Stomach smooth muscle (tissue), 2 donors: ENCODE measurements at regions not wholly inside any gene's neighbourhood (a gene's known extent, or its start where the extent isn't known, plus 50 kb on each side); places are given as distances from the start of the nearest gene placed in this dataset.

ENCODE experiments used
- H3K27ac ChIP-seq: one replicate; pipeline ENCODE4 v1.7.0; 2013; ENCODE audit warnings: mild to moderate bottlenecking, low read length, inconsistent platforms
- H3K27me3 ChIP-seq, 2 donors: one replicate each; pipeline ENCODE4 v1.7.0; 2013; ENCODE audit warnings: low read length in 2 of 2; ENCODE audit not compliant: insufficient read depth in 2 of 2, control insufficient read depth in 1 of 2
- H3K36me3 ChIP-seq, 2 donors: one replicate each; pipeline ENCODE4 v1.7.0; 2013; ENCODE audit warnings: low read length in 2 of 2; ENCODE audit not compliant: control insufficient read depth in 2 of 2, insufficient read depth in 2 of 2
- H3K4me1 ChIP-seq: one replicate; pipeline ENCODE4 v1.7.0; 2013; ENCODE audit warnings: low read length; ENCODE audit not compliant: control insufficient read depth, insufficient read depth
- H3K4me3 ChIP-seq, 2 donors: one replicate each; pipeline ENCODE4 v1.7.0; 2013; ENCODE audit warnings: low read length in 2 of 2
- H3K9ac ChIP-seq, 2 donors: one replicate each; pipeline ENCODE4 v1.7.0; 2013; ENCODE audit warnings: low read length in 2 of 2, mild to moderate bottlenecking in 1 of 2
- H3K9me3 ChIP-seq, 2 donors: one replicate each; pipeline ENCODE4 v1.7.0; 2013; ENCODE audit warnings: low read length in 2 of 2; ENCODE audit not compliant: control insufficient read depth in 2 of 2
- donor health status: healthy.
- donor health status: Pancreatic carcinoma.

DNA sequence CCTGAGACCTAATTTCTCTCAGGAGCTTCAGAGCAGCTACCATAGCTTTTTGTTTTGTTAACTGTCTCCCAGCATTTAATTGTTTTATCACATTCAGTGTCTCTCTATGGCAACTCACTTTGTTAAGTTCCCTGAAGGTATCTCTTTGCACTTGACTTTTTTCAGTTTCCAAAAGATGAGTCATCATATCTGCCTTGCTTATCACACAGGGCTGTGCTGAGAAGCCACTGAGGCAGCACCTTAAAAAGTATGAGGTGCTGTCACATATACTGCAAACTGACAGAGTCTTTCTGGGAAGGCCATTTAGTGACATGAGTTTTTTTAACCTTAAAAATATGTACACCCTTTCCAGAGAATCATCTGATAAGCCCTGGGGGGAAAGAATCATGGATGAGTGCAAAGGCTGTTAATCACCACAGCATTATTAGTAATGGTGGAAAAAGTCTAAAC, 56.8 kb downstream of the PPP1R3C start:
- Histone ChIP-seq H3K9ac (no peak overlapping the region), H3K27ac (peak overlapping the region; percentile 46), H3K4me3 (no peak overlapping the region), H3K27me3 (no peaks in the 10 kb centered on the region), H3K9me3 (no peaks in the 10 kb centered on the region), H3K36me3 (no peaks in the 10 kb centered on the region), H3K4me1 (peaks cover 25% of the 10 kb centered on the region)

DNA sequence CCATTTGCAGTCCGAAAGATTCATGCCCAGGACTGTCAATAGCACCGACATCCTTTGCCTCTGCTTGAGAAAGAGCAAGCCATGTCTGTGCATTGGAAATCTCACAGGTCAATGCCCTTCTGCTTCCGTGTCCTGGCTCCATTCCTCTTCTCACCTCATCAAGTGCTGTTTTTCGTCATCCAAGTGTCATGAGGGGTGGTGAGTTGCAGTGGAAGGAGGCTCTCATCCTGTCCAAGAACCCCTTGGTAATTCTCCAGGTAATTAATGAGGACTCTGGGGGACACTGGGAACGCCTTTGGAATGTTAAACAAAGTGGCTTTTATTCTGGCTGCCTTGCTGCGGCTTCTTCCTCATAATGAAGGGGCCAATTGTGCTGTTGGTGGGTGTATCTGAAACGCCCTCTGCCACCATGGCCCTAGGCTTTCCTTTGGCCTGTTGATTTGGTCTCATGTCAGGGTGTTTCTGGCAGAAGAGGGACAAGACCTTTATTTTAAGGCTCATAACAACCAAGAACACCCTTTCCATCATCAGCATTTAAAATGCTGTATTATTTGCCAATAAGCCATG, 57.7 kb downstream of the PPP1R3C start:
- H3K4me1 ChIP-seq, result peaks cover 27% of the 10 kb centered on the region
- H3K9ac ChIP-seq, result no peak overlapping the region
- H3K27me3 ChIP-seq, result no peaks in the 10 kb centered on the region
- H3K9me3 ChIP-seq, result no peaks in the 10 kb centered on the region
- H3K4me3 ChIP-seq, result peak overlapping the region in 1 of 2 donors; percentile 15
- peak overlapping the region; percentile 46 for H3K27ac ChIP-seq
- no peaks in the 10 kb centered on the region for H3K36me3 ChIP-seq

DNA sequence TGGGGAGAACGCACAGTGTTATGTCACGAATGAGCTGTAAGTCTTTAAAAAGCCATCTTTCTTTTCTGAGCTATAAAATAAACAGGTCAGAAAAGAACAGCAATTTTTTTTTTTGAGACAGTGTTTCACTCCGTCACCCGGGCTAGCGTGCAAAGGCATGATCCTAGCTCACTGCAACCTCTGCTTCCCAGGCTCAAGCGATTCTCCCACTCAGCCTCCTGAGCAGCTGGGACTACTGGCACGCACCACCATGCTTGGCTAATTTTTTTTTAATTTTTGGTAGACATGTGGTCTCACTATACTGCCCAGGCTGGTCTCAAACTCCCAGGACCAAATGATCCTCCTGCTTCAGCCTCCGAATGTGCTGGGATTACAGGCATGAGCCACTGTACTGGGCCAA, 58.6 kb downstream of the PPP1R3C start:
- Histone ChIP-seq H3K4me1 (peaks cover 24% of the 10 kb centered on the region), H3K9me3 (no peaks in the 10 kb centered on the region), H3K27me3 (no peaks in the 10 kb centered on the region), H3K9ac (no peak overlapping the region), H3K36me3 (no peaks in the 10 kb centered on the region), H3K27ac (peak overlapping the region; percentile 46), H3K4me3 (no peak overlapping the region)

DNA sequence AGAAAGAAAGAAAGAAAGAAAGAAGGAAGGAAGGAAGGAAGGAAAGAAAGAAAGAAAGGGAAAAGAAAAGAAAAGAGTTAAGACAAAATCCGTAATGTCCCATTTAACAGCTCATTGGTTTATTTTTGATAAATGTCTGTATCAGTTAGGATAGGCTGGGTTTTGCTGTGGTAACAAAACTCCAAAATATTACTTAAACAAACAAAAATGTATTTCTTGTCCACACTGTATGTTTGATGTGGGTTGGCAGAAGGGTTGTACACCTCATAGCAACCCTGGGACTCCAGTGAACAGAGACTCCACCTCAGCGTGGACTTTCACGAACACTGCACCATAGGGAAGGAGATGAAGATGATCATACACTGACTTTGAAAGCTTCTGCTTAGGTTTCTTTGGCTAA, 59.6 kb downstream of the PPP1R3C start:
- no peak overlapping the region for H3K9ac ChIP-seq

DNA sequence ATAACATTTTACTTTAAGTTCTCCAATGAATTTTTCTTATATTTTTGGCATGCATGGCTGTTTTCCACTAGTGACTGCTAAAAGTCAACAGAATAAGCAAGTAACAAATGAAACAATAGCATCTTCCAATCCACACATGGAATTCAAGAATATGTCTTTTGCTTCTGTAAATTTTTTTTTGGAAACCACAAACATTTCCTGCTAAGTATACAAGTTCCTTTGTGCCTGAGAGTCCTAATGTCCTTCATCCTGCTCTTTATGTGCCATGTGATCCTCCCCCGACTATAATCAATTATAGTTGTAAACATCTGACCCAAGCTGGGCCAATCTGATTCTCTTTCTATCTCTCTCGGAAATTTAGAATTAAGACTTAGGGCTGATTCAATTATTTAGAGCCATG, 61.2 kb downstream of the PPP1R3C start:
- H3K27me3 ChIP-seq, result no peaks in the 10 kb centered on the region
- H3K27ac ChIP-seq, result no peak overlapping the region
- H3K9ac ChIP-seq, result no peak overlapping the region
- H3K4me1 ChIP-seq, result peaks cover 18% of the 10 kb centered on the region
- H3K36me3 ChIP-seq, result no peaks in the 10 kb centered on the region
- no peaks in the 10 kb centered on the region for H3K9me3 ChIP-seq
- H3K4me3 ChIP-seq, result no peak overlapping the region

More for the DNA sequence above, 59.6 kb downstream of the PPP1R3C start:
- Histone ChIP-seq H3K27me3 (no peaks in the 10 kb centered on the region), H3K9me3 (no peaks in the 10 kb centered on the region), H3K4me3 (no peak overlapping the region), H3K36me3 (no peaks in the 10 kb centered on the region), H3K4me1 (peaks cover 23% of the 10 kb centered on the region), H3K27ac (no peak overlapping the region)

DNA sequence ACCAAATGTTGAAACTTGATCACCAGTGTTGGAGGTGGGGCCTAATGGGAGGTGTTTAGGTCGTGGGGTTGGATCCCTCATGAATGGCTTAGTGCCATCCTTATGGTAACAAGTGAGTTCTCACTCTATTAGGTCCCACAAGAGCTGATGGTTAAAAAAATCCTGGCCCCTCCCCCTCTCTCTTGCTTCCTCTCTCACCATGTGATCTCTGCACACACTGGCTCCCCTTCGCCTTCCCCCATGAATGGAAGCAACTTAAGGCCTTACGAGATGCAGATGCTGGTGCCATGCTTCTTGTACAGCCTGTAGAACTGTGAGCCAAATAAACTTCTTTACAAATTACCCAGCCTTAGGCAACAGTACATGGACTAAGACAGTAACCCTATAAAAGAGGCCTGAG, 62.7 kb downstream of the PPP1R3C start:
- H3K27ac ChIP-seq, result no peak overlapping the region
- H3K9ac ChIP-seq, result no peak overlapping the region
- H3K4me1 ChIP-seq, result peaks cover 24% of the 10 kb centered on the region
- no peaks in the 10 kb centered on the region for H3K27me3 ChIP-seq
- H3K4me3 ChIP-seq, result no peak overlapping the region
- H3K36me3 ChIP-seq, result no peaks in the 10 kb centered on the region
- no peaks in the 10 kb centered on the region for H3K9me3 ChIP-seq

DNA sequence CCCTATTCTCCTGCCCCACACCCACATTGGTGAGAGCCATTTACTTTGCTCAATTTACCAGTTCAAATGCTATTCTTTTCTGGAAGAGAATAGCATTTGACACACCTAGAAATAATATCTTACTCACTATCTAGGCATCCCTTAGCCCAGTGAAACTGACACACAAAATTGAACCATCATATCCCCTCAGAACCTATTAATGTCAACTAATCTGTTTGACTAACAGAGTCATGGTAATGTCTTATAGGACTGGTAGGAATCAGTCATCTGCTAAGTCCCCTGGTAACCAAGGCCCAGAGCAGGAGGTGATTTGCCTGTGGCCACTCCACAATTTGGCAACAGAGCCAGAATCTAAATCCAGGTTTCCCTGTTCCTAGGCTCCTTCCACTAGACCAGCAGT, 63.3 kb downstream of the PPP1R3C start:
- Histone ChIP-seq H3K4me1 (peaks cover 17% of the 10 kb centered on the region), H3K27me3 (no peaks in the 10 kb centered on the region), H3K4me3 (no peak overlapping the region), H3K36me3 (no peaks in the 10 kb centered on the region), H3K9ac (no peak overlapping the region), H3K27ac (no peak overlapping the region), H3K9me3 (no peaks in the 10 kb centered on the region)

DNA sequence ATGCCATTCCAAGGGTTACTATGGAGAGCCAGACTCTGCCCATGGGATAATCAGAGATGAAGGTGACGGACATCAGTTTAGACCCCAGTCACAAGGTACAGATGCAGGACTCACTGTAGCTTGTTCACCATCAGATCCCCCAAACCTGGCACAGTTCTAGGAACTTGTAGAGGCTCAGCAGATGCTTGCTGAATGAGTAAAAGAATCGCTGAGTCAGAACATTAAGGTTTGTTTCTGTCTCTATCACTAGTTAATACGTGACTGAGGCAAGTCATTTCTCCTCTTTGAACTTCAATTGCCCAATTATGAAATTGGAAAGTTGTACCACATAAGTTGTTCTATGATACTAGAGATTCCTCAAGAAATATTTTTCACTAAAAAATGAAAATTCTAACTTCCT, 65.1 kb downstream of the PPP1R3C start:
- Histone ChIP-seq H3K9ac (no peak overlapping the region), H3K36me3 (no peaks in the 10 kb centered on the region), H3K4me3 (no peak overlapping the region), H3K27me3 (no peaks in the 10 kb centered on the region), H3K4me1 (peaks cover 16% of the 10 kb centered on the region), H3K27ac (no peak overlapping the region), H3K9me3 (no peaks in the 10 kb centered on the region)

DNA sequence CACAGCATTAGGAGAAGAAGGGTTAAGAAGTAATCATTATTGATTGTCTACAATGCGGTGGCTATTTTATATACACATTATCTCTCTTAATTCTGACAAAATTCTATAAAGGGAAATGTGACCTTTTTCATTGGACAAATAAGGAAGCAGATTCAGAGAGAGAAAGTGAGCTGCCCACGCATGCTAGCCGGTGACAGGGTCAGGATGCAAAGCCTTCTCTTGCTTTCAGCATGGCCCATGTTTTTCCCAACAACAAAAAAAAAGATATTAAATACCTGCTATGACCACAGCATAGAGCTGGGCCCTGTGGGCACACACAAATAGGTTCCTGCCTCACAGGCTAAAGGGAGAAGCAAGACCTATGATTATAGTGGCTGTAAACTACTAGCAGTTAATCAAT, 66.8 kb downstream of the PPP1R3C start:
- H3K36me3 ChIP-seq, result no peaks in the 10 kb centered on the region
- H3K4me3 ChIP-seq, result no peak overlapping the region
- no peaks in the 10 kb centered on the region for H3K9me3 ChIP-seq
- peak overlapping the region; percentile 6 for H3K27ac ChIP-seq
- H3K4me1 ChIP-seq, result peaks cover 16% of the 10 kb centered on the region
- no peaks in the 10 kb centered on the region for H3K27me3 ChIP-seq
- H3K9ac ChIP-seq, result no peak overlapping the region

DNA sequence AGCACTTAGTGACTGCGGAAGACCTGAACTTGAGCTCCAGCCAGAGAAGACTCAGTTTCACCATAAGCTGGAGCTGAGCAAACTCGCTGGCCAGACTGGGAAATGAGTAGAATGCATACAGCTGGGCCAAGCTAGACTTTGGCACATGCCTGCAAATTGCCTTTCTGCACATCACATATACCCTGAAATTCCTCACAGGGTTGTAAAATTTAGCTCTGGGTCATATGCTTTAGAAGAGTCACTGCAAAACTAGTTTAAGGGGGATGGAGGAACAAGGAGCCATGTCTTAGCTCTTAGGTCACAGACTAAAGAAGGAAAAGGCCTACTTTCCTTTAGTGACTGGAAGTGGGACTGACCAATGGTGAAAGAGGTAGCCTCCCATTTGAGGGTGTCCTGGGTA, 67.6 kb downstream of the PPP1R3C start:
- Histone ChIP-seq H3K36me3 (no peaks in the 10 kb centered on the region), H3K9me3 (no peaks in the 10 kb centered on the region), H3K4me3 (no peak overlapping the region), H3K27ac (no peak overlapping the region), H3K27me3 (no peaks in the 10 kb centered on the region), H3K4me1 (peaks cover 15% of the 10 kb centered on the region), H3K9ac (no peak overlapping the region)

DNA sequence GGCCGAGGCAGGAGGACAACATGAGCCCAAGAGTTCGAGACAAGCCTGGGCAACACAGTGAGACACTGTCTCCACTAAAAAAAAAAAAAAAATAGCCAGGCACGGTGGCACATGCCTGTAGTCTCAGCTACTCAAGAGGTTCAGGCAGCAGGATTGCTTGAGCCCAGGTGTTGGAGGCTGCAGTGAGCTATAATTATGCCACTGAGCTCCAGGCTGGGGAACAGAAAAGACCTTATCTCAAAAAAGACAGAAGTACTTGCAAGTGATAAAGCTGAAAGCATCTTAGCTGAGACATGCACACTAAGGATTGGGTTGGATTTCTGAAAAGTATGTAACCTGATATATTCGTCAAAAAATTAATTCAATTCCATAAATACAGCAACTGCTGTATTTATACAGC, 68.4 kb downstream of the PPP1R3C start:
- H3K27me3 ChIP-seq, result no peaks in the 10 kb centered on the region
- H3K9ac ChIP-seq, result no peak overlapping the region
- no peaks in the 10 kb centered on the region for H3K9me3 ChIP-seq
- H3K4me1 ChIP-seq, result peaks cover 14% of the 10 kb centered on the region
- no peak overlapping the region for H3K4me3 ChIP-seq
- H3K27ac ChIP-seq, result no peak overlapping the region
- no peaks in the 10 kb centered on the region for H3K36me3 ChIP-seq
